ENCODE measurements at regions not wholly inside any gene's neighbourhood (a gene's known extent, or its start where the extent isn't known, plus 50 kb on each side); places are given as distances from the start of the nearest gene placed in this dataset.

- no peak overlapping the region for H3K9ac ChIP-seq (ENCODE audit: low read length)
- H3K36me3 ChIP-seq (ENCODE audit: insufficient read depth, low read length) = no peaks in the 10 kb centered on the region
- TF ChIP-seq TAF1 (IDR thresholded peaks at IDR 0.05; ENCODE audit: low read depth) (no peak), POLR2AphosphoS5 (IDR thresholded peaks at IDR 0.05) (no peak), SMC3 (conservative IDR thresholded peaks at IDR 0.05; ENCODE audit: poor library complexity) (no peak), CTCF (IDR thresholded peaks at IDR 0.05; ENCODE audit: poor library complexity, severe bottlenecking) (no peak), EP300 (conservative IDR thresholded peaks at IDR 0.05; ENCODE audit: poor library complexity, severe bottlenecking) (no peak), RAD21 (conservative IDR thresholded peaks at IDR 0.05) (no peak), EZH2 (IDR thresholded peaks at IDR 0.05; ENCODE audit: borderline replicate concordance, insufficient read depth, low read length, poor library complexity, severe bottlenecking) (no peak), MXI1 (conservative IDR thresholded peaks at IDR 0.05; ENCODE audit: poor library complexity, severe bottlenecking) (no peak)
- TF ChIP-seq, protein P1, sequence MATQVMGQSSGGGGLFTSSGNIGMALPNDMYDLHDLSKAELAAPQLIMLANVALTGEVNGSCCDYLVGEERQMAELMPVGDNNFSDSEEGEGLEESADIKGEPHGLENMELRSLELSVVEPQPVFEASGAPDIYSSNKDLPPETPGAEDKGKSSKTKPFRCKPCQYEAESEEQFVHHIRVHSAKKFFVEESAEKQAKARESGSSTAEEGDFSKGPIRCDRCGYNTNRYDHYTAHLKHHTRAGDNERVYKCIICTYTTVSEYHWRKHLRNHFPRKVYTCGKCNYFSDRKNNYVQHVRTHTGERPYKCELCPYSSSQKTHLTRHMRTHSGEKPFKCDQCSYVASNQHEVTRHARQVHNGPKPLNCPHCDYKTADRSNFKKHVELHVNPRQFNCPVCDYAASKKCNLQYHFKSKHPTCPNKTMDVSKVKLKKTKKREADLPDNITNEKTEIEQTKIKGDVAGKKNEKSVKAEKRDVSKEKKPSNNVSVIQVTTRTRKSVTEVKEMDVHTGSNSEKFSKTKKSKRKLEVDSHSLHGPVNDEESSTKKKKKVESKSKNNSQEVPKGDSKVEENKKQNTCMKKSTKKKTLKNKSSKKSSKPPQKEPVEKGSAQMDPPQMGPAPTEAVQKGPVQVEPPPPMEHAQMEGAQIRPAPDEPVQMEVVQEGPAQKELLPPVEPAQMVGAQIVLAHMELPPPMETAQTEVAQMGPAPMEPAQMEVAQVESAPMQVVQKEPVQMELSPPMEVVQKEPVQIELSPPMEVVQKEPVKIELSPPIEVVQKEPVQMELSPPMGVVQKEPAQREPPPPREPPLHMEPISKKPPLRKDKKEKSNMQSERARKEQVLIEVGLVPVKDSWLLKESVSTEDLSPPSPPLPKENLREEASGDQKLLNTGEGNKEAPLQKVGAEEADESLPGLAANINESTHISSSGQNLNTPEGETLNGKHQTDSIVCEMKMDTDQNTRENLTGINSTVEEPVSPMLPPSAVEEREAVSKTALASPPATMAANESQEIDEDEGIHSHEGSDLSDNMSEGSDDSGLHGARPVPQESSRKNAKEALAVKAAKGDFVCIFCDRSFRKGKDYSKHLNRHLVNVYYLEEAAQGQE (IDR thresholded peaks at IDR 0.05; ENCODE audit: borderline replicate concordance) = no peak
- no peak overlapping the region for H2AFZ ChIP-seq (ENCODE audit: low read depth, low read length)
- no peaks in the 10 kb centered on the region for H4K20me1 ChIP-seq (ENCODE audit: insufficient read depth)
- no peaks in the 10 kb centered on the region for H3K9me3 ChIP-seq (ENCODE audit: low read length)
- no peak overlapping the region for H3K4me2 ChIP-seq (ENCODE audit: low read length)
- H3K27ac ChIP-seq (ENCODE audit: low read length) = no peak overlapping the region
- H3K79me2 ChIP-seq (replicated peaks; ENCODE audit: insufficient read depth, low read length) = no peaks in the 10 kb centered on the region
- H3K27me3 ChIP-seq (ENCODE audit: insufficient read depth, low read depth, low read length) = no peaks in the 10 kb centered on the region
- no peaks in the 10 kb centered on the region for H3K9me2 ChIP-seq (ENCODE audit: insufficient read depth, low read length)
- no peak overlapping the region for H3K4me3 ChIP-seq (ENCODE audit: low read length)
- H3F3A ChIP-seq (ENCODE audit: insufficient read depth, low read length, poor library complexity, severe bottlenecking) = no peaks in the 10 kb centered on the region
Measured at GRCh38 chr3:21120826-21121225, 630.2 kb downstream of the ZNF385D start.

- no peak for TF ChIP-seq SMC3 (conservative IDR thresholded peaks at IDR 0.05; ENCODE audit: poor library complexity)
- TF ChIP-seq EP300 (conservative IDR thresholded peaks at IDR 0.05; ENCODE audit: poor library complexity, severe bottlenecking) = no peak
- no peak for TF ChIP-seq POLR2AphosphoS5 (IDR thresholded peaks at IDR 0.05)
- no peak for TF ChIP-seq CTCF (IDR thresholded peaks at IDR 0.05; ENCODE audit: poor library complexity, severe bottlenecking)
- no peak for TF ChIP-seq TAF1 (IDR thresholded peaks at IDR 0.05; ENCODE audit: low read depth)
- TF ChIP-seq, protein P1 (IDR thresholded peaks at IDR 0.05; ENCODE audit: borderline replicate concordance) = no peak
- no peak for TF ChIP-seq EZH2 (IDR thresholded peaks at IDR 0.05; ENCODE audit: borderline replicate concordance, insufficient read depth, low read length, poor library complexity, severe bottlenecking)
- TF ChIP-seq RAD21 (conservative IDR thresholded peaks at IDR 0.05) = no peak
- TF ChIP-seq MXI1 (conservative IDR thresholded peaks at IDR 0.05; ENCODE audit: poor library complexity, severe bottlenecking) = no peak
- H2AFZ ChIP-seq (ENCODE audit: low read depth, low read length) = no peak overlapping the region
Measured at GRCh38 chr3:21117370-21117769, 633.6 kb downstream of the ZNF385D start.

More at GRCh38 chr3:21117370-21117769, 633.6 kb downstream of the ZNF385D start:
- Histone ChIP-seq H3K4me2 (ENCODE audit: low read length) (no peak overlapping the region), H3F3A (ENCODE audit: insufficient read depth, low read length, poor library complexity, severe bottlenecking) (no peaks in the 10 kb centered on the region), H3K27ac (ENCODE audit: low read length) (no peak overlapping the region), H3K9ac (ENCODE audit: low read length) (no peak overlapping the region), H3K36me3 (ENCODE audit: insufficient read depth, low read length) (no peaks in the 10 kb centered on the region), H3K9me2 (ENCODE audit: insufficient read depth, low read length) (no peaks in the 10 kb centered on the region), H4K20me1 (ENCODE audit: insufficient read depth) (no peaks in the 10 kb centered on the region), H3K4me3 (ENCODE audit: low read length) (no peak overlapping the region), H3K79me2 (replicated peaks; ENCODE audit: insufficient read depth, low read length) (no peaks in the 10 kb centered on the region), H3K27me3 (ENCODE audit: insufficient read depth, low read depth, low read length) (no peaks in the 10 kb centered on the region), H3K9me3 (ENCODE audit: low read length) (no peaks in the 10 kb centered on the region)

Data from neural cell (in vitro differentiated cells).